ENCODE measurements at regions not wholly inside any gene's neighbourhood (a gene's known extent, or its start where the extent isn't known, plus 50 kb on each side); places are given as distances from the start of the nearest gene placed in this dataset.
"Not testable (repeated sequence)": the region's sequence is repeated elsewhere in the genome, so short reads cannot be mapped to it uniquely, and the experiment has no call there.

DNA sequence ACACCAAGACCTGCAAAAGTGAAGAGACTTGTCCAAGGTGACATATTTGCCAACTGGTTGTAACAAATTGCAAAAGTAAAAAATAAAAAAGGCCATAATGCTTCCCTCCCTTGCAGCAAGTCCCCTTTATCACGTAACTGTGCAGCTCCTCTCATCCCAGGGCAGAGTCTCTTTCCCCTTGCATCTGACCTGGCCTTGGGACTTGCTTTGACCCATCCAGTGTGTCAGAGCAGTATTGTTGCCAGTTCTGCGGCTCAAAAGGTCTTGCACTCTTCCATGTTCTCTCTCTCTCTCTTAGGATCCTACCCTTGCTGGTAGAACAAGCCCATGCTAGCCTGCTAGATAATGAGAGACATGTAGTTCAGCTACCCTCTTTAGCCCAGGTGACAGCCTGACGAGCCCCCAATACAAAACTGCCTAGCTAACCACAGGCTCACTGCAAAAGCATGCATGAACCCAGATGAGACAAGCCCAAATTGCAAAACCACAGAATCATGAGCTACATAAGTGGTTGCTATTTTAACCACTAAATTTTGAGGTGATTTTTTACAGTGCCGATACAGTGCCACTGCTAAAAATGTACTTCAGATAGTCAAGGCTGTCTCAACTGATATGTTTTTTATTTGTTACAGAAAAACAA lies 289.5 kb upstream of the PPARGC1A start:
- WGBS (ENCODE audit: insufficient coverage, low coverage, missing lambda C conversion rate): 1% methylated on average over 4 of the region's 4 CpGs
- Histone ChIP-seq H3K36me3 (ENCODE audit: control insufficient read depth, insufficient read depth, low read length) (no peaks in the 10 kb centered on the region), H3K27ac (ENCODE audit: extremely low read depth, low read depth, low read length) (no peak overlapping the region), H3K9me3 (replicated peaks; ENCODE audit: control insufficient read depth, insufficient read depth, low read depth, low read length) (no peaks in the 10 kb centered on the region), H4K20me1 (replicated peaks; ENCODE audit: control insufficient read depth, insufficient read depth, low read length) (no peaks in the 10 kb centered on the region; the same call in 1 of the 2 replicates), H2AFZ (ENCODE audit: low read depth, low read length) (no peak overlapping the region), H3K27me3 (ENCODE audit: control insufficient read depth in 2 of 2, insufficient read depth in 2 of 2, low read length in 2 of 2) (no peaks in the 10 kb centered on the region), H3K4me2 (ENCODE audit: insufficient read depth, low read length) (no peak overlapping the region), H3K9ac (ENCODE audit: insufficient read depth in 1 of 2, low read depth in 2 of 2, low read length in 2 of 2) (no peak overlapping the region), H3K4me1 (replicated peaks in 1 of 2; ENCODE audit: control insufficient read depth in 2 of 2, insufficient read depth in 2 of 2, low read length in 2 of 2) (no peaks in the 10 kb centered on the region), H3K4me3 (no peak overlapping the region), H3K9me1 (ENCODE audit: control insufficient read depth, insufficient read depth, low read length) (no peaks in the 10 kb centered on the region), H3K79me2 (ENCODE audit: control insufficient read depth, insufficient read depth, low read length) (no peaks in the 10 kb centered on the region)
- ChIA-PET POLR2A (interaction anchor here (0.8 kb wide), 1 partner anchor 16 kb away, joined by 3 read pairs; no protein-coding TSS in a partner anchor), CTCF (ENCODE audit: low intra/inter-chr PET ratio) (no interaction called here)
- TF ChIP-seq, protein P1, sequence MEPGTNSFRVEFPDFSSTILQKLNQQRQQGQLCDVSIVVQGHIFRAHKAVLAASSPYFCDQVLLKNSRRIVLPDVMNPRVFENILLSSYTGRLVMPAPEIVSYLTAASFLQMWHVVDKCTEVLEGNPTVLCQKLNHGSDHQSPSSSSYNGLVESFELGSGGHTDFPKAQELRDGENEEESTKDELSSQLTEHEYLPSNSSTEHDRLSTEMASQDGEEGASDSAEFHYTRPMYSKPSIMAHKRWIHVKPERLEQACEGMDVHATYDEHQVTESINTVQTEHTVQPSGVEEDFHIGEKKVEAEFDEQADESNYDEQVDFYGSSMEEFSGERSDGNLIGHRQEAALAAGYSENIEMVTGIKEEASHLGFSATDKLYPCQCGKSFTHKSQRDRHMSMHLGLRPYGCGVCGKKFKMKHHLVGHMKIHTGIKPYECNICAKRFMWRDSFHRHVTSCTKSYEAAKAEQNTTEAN (CRISPR knock-in tag; IDR thresholded peaks at IDR 0.05): no peak
- TF ChIP-seq POLR2AphosphoS2 (IDR thresholded peaks at IDR 0.05; ENCODE audit: low read length): no peak
- in situ Hi-C loops (cut with MboI): no loop called here
- FAIRE-seq (no peak), DNase-seq (ENCODE audit: extremely low read depth in 1 of 4, low spot score in 3 of 4) (no peak), ATAC-seq (no peak)
- intact Hi-C loops (cut with micrococcal nuclease): no loop called here
- no TSS peak for BruUV-seq (replicated peaks)

GRCh38 chr4:24177443-24177842 lies 287.6 kb upstream of the PPARGC1A start:
- FAIRE-seq; H3K4me2 ChIP-seq (ENCODE audit: insufficient read depth, low read length); H3K9me3 ChIP-seq (replicated peaks; ENCODE audit: control insufficient read depth, insufficient read depth, low read depth, low read length); H3K9me1 ChIP-seq (ENCODE audit: control insufficient read depth, insufficient read depth, low read length); H3K4me3 ChIP-seq; H3K36me3 ChIP-seq (ENCODE audit: control insufficient read depth, insufficient read depth, low read length); DNase-seq (ENCODE audit: extremely low read depth in 1 of 4, low spot score in 3 of 4); intact Hi-C loops (cut with micrococcal nuclease); H3K4me1 ChIP-seq (replicated peaks in 1 of 2; ENCODE audit: control insufficient read depth in 2 of 2, insufficient read depth in 2 of 2, low read length in 2 of 2); H4K20me1 ChIP-seq (replicated peaks; ENCODE audit: control insufficient read depth, insufficient read depth, low read length); BruUV-seq (replicated peaks); H3K79me2 ChIP-seq (ENCODE audit: control insufficient read depth, insufficient read depth, low read length); H2AFZ ChIP-seq (ENCODE audit: low read depth, low read length); H3K27me3 ChIP-seq (ENCODE audit: control insufficient read depth in 2 of 2, insufficient read depth in 2 of 2, low read length in 2 of 2); H3K27ac ChIP-seq (ENCODE audit: extremely low read depth, low read depth, low read length); in situ Hi-C loops (cut with MboI); ATAC-seq; H3K9ac ChIP-seq (ENCODE audit: insufficient read depth in 1 of 2, low read depth in 2 of 2, low read length in 2 of 2); POLR2A ChIA-PET; CTCF ChIA-PET (ENCODE audit: low intra/inter-chr PET ratio): not testable (repeated sequence)
- 0% methylated on average over 1 of the region's 2 CpGs for WGBS (ENCODE audit: insufficient coverage, low coverage, missing lambda C conversion rate)
